ENCODE measurements at regions not wholly inside any gene's neighbourhood (a gene's known extent, or its start where the extent isn't known, plus 50 kb on each side); places are given as distances from the start of the nearest gene placed in this dataset.

DNA sequence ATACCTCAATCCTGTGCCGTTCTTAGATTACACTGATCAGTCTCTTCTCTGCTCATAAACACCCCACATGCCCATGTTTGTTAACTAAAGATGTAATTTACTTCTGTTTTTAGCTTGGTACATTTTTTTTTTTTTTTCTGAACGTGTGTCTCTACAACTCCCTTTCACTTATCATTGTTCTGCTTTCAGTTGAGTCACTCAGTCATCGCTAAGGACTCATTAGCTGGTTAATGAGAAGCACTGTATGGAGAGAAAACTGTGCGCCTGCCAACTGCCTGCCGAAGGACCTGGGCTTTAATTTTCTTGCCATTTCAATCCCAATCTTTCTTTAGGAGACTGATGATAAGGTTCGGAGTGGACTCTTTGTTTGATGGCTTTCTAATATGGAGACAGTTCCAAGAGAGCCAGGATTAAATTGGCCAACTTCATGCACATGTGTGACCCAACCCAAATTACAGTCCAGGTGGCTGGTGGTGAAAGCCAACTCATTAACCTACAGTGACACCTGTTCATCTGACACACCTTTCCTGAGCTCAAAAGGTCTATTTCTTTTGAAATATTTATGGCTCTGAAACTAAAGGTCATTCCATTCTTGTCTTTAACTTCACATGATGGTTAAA lies 334.1 kb downstream of the BCKDHB start:
- TF ChIP-seq CTCF (IDR thresholded peaks at IDR 0.05; ENCODE audit: borderline replicate concordance, insufficient read depth, low read depth, low read length): no peak
- no peak overlapping the region for H3K4me3 ChIP-seq (ENCODE audit: low read depth, low read length)

GRCh38 chr6:80439721-80440470 lies 333.4 kb downstream of the BCKDHB start:
- no peak for TF ChIP-seq CTCF (IDR thresholded peaks at IDR 0.05; ENCODE audit: borderline replicate concordance, insufficient read depth, low read depth, low read length)
- H3K4me3 ChIP-seq (ENCODE audit: low read depth, low read length): no peak overlapping the region

DNA sequence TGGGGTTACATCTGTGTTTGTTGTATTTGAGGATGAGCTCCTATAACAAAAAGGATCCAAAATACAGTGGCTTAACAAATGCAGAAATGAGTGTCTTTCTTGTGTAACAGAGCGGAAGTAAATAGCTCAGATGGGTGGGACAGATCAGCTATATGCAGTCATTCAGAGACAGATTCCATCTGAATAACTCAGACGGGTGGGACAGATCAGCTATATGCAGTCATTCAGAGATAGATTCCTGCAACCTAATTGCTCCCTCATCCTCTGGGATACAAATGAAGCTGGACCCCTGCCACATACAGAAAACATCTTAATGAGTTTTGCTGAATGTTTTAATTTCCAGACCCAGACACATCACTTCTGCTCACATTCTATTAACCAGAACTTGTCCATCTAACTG lies 332.3 kb downstream of the BCKDHB start:
- H3K4me3 ChIP-seq (ENCODE audit: low read depth, low read length): no peak overlapping the region
- no peak for TF ChIP-seq CTCF (IDR thresholded peaks at IDR 0.05; ENCODE audit: borderline replicate concordance, insufficient read depth, low read depth, low read length)

DNA sequence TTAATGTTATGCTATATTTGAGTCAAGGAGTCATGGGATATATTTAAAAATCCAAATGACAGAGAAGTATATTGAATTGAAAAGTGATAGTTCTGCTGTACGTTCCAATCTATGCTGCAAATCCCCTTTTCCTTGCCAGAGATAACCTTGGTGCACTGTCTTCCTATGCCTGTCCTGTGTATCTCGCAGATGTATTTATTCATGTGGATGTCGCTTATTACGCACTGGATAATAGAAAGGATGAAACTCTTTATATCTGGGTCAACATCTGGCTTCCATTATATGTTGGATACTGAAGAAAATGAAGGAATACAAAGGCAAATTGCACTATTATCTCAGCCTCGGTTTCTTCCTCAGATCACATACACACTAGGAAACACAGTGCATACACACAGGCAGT lies 331.3 kb downstream of the BCKDHB start:
- H3K4me3 ChIP-seq (ENCODE audit: low read depth, low read length): no peak overlapping the region
- no peak for TF ChIP-seq CTCF (IDR thresholded peaks at IDR 0.05; ENCODE audit: borderline replicate concordance, insufficient read depth, low read depth, low read length)

DNA sequence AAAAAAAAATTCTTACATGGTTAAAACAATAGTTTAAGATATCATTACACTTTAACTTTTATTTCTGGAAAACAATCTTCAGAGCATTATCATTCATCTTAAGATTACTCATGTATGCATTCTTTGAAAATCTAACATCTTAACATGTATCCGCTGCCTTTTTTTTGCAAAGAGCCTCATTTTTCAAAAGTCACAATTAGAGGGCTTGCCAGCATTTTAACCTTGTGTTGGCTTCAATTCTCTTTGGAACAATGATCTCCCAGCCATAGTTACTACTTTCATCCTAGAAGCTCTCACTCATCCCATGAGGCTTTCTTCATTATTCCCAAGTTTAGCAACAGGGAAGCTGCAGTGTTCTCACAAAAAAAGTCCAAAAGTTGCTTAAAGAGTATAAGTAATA lies 330.8 kb downstream of the BCKDHB start:
- TF ChIP-seq CTCF (IDR thresholded peaks at IDR 0.05; ENCODE audit: borderline replicate concordance, insufficient read depth, low read depth, low read length): no peak
- H3K4me3 ChIP-seq (ENCODE audit: low read depth, low read length): no peak overlapping the region

GRCh38 chr6:80436663-80437062 lies 330.2 kb downstream of the BCKDHB start:
- TF ChIP-seq CTCF (IDR thresholded peaks at IDR 0.05; ENCODE audit: borderline replicate concordance, insufficient read depth, low read depth, low read length): no peak
- no peak overlapping the region for H3K4me3 ChIP-seq (ENCODE audit: low read depth, low read length)

GRCh38 chr6:80435457-80435856 lies 329.0 kb downstream of the BCKDHB start:
- TF ChIP-seq CTCF (IDR thresholded peaks at IDR 0.05; ENCODE audit: borderline replicate concordance, insufficient read depth, low read depth, low read length): no peak
- H3K4me3 ChIP-seq (ENCODE audit: low read depth, low read length): no peak overlapping the region
